ENCODE measurements at regions not wholly inside any gene's neighbourhood (a gene's known extent, or its start where the extent isn't known, plus 50 kb on each side); places are given as distances from the start of the nearest gene placed in this dataset.
A peak's percentile ranks its signal among the peaks of the same experiment; 100 is the strongest.

DNA sequence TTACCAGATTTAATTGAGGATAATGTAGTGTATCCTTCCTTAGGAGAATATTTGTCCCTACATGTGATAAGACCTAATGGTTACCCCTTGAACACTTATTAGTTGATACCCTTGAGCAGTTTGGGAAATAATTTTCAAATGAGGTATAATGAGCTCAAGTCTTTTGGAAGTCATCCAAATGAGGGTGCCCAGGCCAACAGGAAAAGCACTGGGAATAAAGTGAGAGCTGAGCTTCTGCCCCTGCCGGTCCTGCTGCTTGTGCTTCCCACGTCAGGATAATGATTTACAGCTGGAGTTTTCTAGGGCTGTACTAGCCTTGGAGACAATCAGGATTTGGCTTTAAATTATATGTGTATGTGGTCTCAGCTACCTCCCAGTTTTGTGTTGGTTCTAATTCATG is 178.8 kb upstream of the FRMD6 start:
- DNase-seq (ENCODE audit: low read depth, low spot score): peak; percentile 61
- no peaks in the 10 kb centered on the region for H3K9me3 ChIP-seq (ENCODE audit: low read depth, low read length)

DNA sequence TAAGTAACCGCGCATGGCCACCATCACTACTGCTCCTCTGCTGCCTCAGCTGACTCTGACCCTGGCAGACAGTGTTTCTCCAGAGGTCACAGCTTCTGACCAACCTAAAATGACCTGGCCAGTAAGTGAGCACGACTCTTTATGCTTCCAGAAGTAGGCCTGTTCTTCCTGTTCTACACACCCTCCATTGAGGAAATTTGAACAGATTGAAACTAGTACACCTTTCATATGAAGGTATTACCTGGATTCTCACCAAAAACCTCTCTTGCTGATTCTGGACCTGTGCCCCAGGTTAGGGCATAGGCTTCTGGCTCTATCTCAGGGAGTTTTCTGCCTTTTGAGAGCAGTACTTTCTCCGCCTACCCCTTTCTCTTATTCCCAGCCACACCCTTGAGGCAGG is 178.4 kb upstream of the FRMD6 start:
- TF ChIP-seq EZH2 (IDR thresholded peaks at IDR 0.05): no peak
- TF ChIP-seq POLR2AphosphoS5 (IDR thresholded peaks at IDR 0.05; ENCODE audit: borderline replicate concordance, low read depth, low read length): no peak
- TF ChIP-seq FOXP2 (optimal IDR thresholded peaks at IDR 0.05; ENCODE audit: control extremely low read depth, extremely low read length, insufficient read depth): no peak
- no peak overlapping the region for H3K27ac ChIP-seq
- no peaks in the 10 kb centered on the region for H3K36me3 ChIP-seq (ENCODE audit: insufficient read depth, low read length)
- no peaks in the 10 kb centered on the region for H3K9me3 ChIP-seq (ENCODE audit: low read depth, low read length)
- H3K4me3 ChIP-seq: no peak overlapping the region
- DNase-seq (ENCODE audit: low read depth, low spot score): no peak
- no peak overlapping the region for H3K9ac ChIP-seq (ENCODE audit: insufficient read length)

More for the DNA sequence above, 178.8 kb upstream of the FRMD6 start:
- no peak overlapping the region for H3K4me3 ChIP-seq
- H3K9ac ChIP-seq (ENCODE audit: insufficient read length): no peak overlapping the region
- no peaks in the 10 kb centered on the region for H3K36me3 ChIP-seq (ENCODE audit: insufficient read depth, low read length)
- H3K27ac ChIP-seq: no peak overlapping the region
- TF ChIP-seq EZH2 (IDR thresholded peaks at IDR 0.05): no peak
- TF ChIP-seq POLR2AphosphoS5 (IDR thresholded peaks at IDR 0.05; ENCODE audit: borderline replicate concordance, low read depth, low read length): no peak
- no peak for TF ChIP-seq FOXP2 (optimal IDR thresholded peaks at IDR 0.05; ENCODE audit: control extremely low read depth, extremely low read length, insufficient read depth)

DNA sequence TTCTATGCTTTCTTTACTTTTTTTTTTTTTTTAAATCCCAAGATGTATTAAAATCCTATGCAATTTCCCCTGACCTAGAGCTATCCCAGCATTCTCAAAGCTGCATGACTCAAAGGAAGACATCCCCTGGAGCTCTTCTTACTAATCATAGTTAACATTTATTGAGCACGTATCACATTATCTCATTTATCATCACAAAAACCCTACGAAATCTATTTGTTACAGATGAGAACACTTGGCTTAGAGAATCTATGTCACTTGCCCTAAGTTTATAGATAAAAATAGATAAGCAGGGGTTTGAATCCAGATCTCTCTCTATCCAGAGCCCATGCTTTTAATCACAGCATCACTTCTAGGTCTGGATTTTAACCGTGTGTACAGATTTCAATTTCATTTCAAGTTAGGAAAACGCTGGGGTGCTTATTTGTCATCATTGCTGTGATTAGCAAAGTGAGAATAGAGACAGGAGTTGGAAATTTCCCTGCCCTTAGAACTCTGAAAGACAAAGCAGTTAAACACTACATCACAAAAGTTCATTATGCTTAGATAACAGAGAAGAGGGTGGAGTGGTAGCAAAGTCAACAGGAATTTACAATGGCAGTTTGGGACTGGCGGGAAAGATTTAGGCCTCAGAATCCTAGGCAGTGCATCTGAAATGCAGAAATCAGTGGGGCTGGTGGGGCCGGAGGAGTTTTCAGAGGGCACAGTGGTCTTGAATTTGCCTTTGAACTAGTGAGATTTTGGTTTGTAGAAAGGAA is 177.7 kb upstream of the FRMD6 start:
- no peak for DNase-seq (ENCODE audit: low read depth, low spot score)
- H3K9me3 ChIP-seq (ENCODE audit: low read depth, low read length): no peaks in the 10 kb centered on the region
- H3K27ac ChIP-seq: no peak overlapping the region
- no peak overlapping the region for H3K9ac ChIP-seq (ENCODE audit: insufficient read length)
- TF ChIP-seq POLR2AphosphoS5 (IDR thresholded peaks at IDR 0.05; ENCODE audit: borderline replicate concordance, low read depth, low read length) (no peak), FOXP2 (optimal IDR thresholded peaks at IDR 0.05; ENCODE audit: control extremely low read depth, extremely low read length, insufficient read depth) (no peak), EZH2 (IDR thresholded peaks at IDR 0.05) (no peak)
- H3K4me3 ChIP-seq: no peak overlapping the region
- no peaks in the 10 kb centered on the region for H3K36me3 ChIP-seq (ENCODE audit: insufficient read depth, low read length)

DNA sequence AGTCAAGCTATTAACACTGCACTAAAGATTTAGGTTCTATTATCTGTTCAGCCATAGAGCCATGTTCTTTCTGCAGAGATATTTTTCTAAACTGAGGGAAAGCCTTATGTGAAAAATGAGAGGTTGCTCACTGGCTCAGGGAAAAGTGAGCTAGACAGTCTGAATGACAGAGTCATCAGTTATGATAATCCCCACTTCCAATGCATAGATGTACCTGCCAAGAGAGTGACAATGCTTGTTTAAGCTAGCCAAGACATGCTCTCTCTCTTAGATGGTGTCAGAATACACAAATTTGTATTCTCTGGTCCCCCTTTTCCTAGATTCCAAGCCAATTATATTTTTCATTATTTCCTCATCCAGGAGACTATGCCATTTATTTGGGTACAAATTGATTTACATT is 176.9 kb upstream of the FRMD6 start:
- no peak overlapping the region for H3K27ac ChIP-seq
- no peak for DNase-seq (ENCODE audit: low read depth, low spot score)
- H3K4me3 ChIP-seq: no peak overlapping the region
- no peak for TF ChIP-seq FOXP2 (optimal IDR thresholded peaks at IDR 0.05; ENCODE audit: control extremely low read depth, extremely low read length, insufficient read depth)
- H3K9me3 ChIP-seq (ENCODE audit: low read depth, low read length): no peaks in the 10 kb centered on the region
- no peak overlapping the region for H3K9ac ChIP-seq (ENCODE audit: insufficient read length)
- no peaks in the 10 kb centered on the region for H3K36me3 ChIP-seq (ENCODE audit: insufficient read depth, low read length)

DNA sequence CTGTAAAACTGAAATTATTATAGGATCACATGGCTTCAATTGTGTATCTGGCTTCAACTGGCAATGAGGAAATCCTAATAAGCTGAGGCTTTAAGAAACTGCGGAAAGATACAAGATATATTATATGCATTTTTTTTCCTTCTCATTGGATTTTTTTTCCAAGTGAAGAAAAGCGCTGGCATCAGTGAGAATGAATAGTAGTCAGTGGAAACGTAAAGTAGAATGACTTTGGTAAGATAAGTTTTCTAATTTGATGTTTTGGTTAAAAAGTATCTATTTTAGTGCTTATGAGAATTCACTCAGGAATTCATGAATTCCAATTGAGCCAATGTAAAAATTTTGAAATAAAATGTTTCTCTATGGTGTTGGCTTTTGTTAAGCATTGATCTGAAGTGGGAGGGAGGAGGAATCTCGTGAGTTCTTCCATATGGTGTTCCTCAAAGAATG is 173.5 kb upstream of the FRMD6 start:
- no peaks in the 10 kb centered on the region for H3K9me3 ChIP-seq (ENCODE audit: low read depth, low read length)
- TF ChIP-seq POLR2AphosphoS5 (IDR thresholded peaks at IDR 0.05; ENCODE audit: borderline replicate concordance, low read depth, low read length): no peak
- TF ChIP-seq EZH2 (IDR thresholded peaks at IDR 0.05): no peak
- no peaks in the 10 kb centered on the region for H3K36me3 ChIP-seq (ENCODE audit: insufficient read depth, low read length)

DNA sequence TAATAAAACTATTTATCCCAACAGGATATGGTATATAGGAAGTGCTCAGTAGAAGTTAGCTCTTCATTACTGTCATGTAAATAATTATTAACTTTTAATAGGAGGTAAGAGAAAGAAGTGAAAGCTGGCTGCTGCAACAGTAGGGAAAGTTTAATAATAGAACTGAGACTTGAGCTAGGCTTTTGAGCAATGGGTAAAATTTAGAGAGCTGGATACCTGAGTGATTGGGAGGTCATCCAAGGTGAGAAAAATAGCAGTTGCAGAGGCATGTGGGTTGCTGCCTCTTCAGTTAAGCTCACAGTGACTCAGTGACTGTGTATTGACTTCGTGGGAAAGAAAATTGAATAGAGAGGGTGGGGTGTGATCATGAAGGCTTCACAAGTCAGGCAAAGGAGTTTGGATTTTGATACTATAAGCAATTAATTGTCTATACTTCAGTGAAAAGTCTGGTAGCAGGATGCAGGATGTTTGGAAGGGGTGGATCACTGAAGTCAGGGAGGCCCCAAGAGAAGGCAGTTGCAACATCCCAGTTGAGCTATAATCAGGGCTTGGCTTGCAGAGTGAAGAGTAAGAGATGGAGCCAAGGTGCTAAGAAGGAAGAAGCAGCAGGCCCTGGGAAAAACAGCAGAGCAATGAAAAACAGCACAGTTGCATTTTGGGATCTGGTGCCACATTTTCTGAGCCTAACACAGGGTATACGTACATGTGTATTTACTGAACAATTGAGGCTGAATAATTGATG is 172.0 kb upstream of the FRMD6 start:
- H3K9me3 ChIP-seq (ENCODE audit: low read depth, low read length): no peaks in the 10 kb centered on the region
- no peak overlapping the region for H3K27ac ChIP-seq
- H3K9ac ChIP-seq (ENCODE audit: insufficient read length): no peak overlapping the region
- H3K36me3 ChIP-seq (ENCODE audit: insufficient read depth, low read length): no peaks in the 10 kb centered on the region
- DNase-seq (ENCODE audit: low read depth, low spot score): no peak
- H3K4me3 ChIP-seq: no peak overlapping the region
- TF ChIP-seq POLR2AphosphoS5 (IDR thresholded peaks at IDR 0.05; ENCODE audit: borderline replicate concordance, low read depth, low read length): no peak

More for the DNA sequence above, 173.5 kb upstream of the FRMD6 start:
- Histone ChIP-seq H3K4me3 (no peak overlapping the region), H3K9ac (ENCODE audit: insufficient read length) (no peak overlapping the region), H3K27ac (no peak overlapping the region)
- no peak for DNase-seq (ENCODE audit: low read depth, low spot score)

DNA sequence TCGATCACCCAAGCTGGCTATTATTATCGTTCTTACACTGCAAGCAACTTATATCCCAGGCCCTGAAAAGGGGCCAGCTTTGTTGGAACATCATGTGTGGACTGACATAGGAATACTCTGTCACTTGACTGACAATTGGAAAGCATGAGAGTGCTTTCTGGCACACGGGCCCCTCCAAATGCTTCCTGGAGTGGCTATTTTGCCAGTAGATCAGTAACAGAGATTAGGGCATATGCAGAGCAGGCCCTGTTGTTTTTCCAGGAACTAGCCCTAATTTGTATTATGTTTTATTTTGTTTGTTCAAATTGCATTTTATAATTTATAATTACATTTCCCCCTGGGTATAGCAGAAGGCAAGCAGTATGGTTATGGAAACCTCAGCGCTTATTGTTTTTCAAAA is 170.1 kb upstream of the FRMD6 start:
- no peaks in the 10 kb centered on the region for H3K9me3 ChIP-seq (ENCODE audit: low read depth, low read length)
- DNase-seq (ENCODE audit: low read depth, low spot score): no peak
- H3K9ac ChIP-seq (ENCODE audit: insufficient read length): no peak overlapping the region
- no peak overlapping the region for H3K4me3 ChIP-seq
- H3K27ac ChIP-seq: no peak overlapping the region
- TF ChIP-seq EZH2 (IDR thresholded peaks at IDR 0.05): no peak
- TF ChIP-seq POLR2AphosphoS5 (IDR thresholded peaks at IDR 0.05; ENCODE audit: borderline replicate concordance, low read depth, low read length): no peak
- TF ChIP-seq FOXP2 (optimal IDR thresholded peaks at IDR 0.05; ENCODE audit: control extremely low read depth, extremely low read length, insufficient read depth): no peak
- H3K36me3 ChIP-seq (ENCODE audit: insufficient read depth, low read length): no peaks in the 10 kb centered on the region

DNA sequence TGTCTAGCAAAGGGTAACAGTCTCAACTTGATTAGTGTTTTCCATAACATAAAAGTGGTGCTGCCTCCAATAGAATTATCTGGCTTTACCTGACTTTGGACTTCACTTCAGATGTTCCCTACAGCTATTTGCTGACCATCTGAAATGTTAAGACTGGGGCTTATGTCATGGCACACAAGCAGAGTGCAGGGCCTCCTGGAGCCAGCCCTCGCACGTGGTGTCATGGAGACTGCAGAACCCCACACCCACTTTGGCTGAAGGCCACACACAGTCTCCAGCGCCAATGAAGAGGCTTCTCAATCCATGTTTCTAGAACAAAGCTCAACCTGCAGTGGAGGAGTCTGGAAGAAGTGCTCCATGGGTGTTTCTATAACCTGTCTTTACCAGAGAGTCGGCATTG is 169.6 kb upstream of the FRMD6 start:
- Histone ChIP-seq H3K27ac (no peak overlapping the region), H3K9ac (ENCODE audit: insufficient read length) (no peak overlapping the region), H3K36me3 (ENCODE audit: insufficient read depth, low read length) (no peaks in the 10 kb centered on the region), H3K9me3 (ENCODE audit: low read depth, low read length) (no peaks in the 10 kb centered on the region), H3K4me3 (no peak overlapping the region)
- TF ChIP-seq POLR2AphosphoS5 (IDR thresholded peaks at IDR 0.05; ENCODE audit: borderline replicate concordance, low read depth, low read length) (no peak), FOXP2 (optimal IDR thresholded peaks at IDR 0.05; ENCODE audit: control extremely low read depth, extremely low read length, insufficient read depth) (no peak), EZH2 (IDR thresholded peaks at IDR 0.05) (no peak)
- DNase-seq (ENCODE audit: low read depth, low spot score): no peak
